Stimulated activated CD4-positive, alpha-beta T cell treated with anti-CD3 and anti-CD28 coated beads, Interleukin-4, amount 100 ng/mL, for 1 hour (primary cell): ENCODE measurements at regions not wholly inside any gene's neighbourhood (a gene's known extent, or its start where the extent isn't known, plus 50 kb on each side); places are given as distances from the start of the nearest gene placed in this dataset.

Experiments used
- DNase-seq: peaks from one replicate; pipeline ENCODE4 v3.0.0-alpha.2; 2020

- DNase-seq, result no peak
Observed at GRCh38 chr1:228899421-228899956, 164.2 kb downstream of the RHOU start.

- no peak for DNase-seq
Observed at GRCh38 chr1:228900099-228900885, 165.0 kb downstream of the RHOU start.

- DNase-seq, result no peak
Observed at GRCh38 chr1:228900886-228901392, 165.7 kb downstream of the RHOU start.

- no peak for DNase-seq
Observed at GRCh38 chr1:228901936-228902681, 166.8 kb downstream of the RHOU start.

- no peak for DNase-seq
Observed at GRCh38 chr1:228902781-228903433, 167.6 kb downstream of the RHOU start.

GRCh38 chr1:228903434-228904071 is 168.3 kb downstream of the RHOU start:
- DNase-seq, result no peak

- DNase-seq, result no peak
Observed at GRCh38 chr1:228904222-228904621, 168.9 kb downstream of the RHOU start.

- no peak for DNase-seq
Observed at GRCh38 chr1:228905701-228906101, 170.4 kb downstream of the RHOU start.

- no peak for DNase-seq
Observed at GRCh38 chr1:228906223-228906860, 171.1 kb downstream of the RHOU start.

GRCh38 chr1:228911225-228912210 is 176.2 kb downstream of the RHOU start:
- no peak for DNase-seq

- no peak for DNase-seq
Observed at GRCh38 chr1:228913626-228914414, 178.5 kb downstream of the RHOU start.

GRCh38 chr1:228914700-228915099 is 179.4 kb downstream of the RHOU start:
- no peak for DNase-seq

- no peak for DNase-seq
Observed at GRCh38 chr1:228917342-228917741, 182.1 kb downstream of the RHOU start.

GRCh38 chr1:228917755-228918154 is 182.5 kb downstream of the RHOU start:
- no peak for DNase-seq

GRCh38 chr1:228918335-228918734 is 183.1 kb downstream of the RHOU start:
- no peak for DNase-seq

GRCh38 chr1:228919914-228920313 is 184.6 kb downstream of the RHOU start:
- DNase-seq, result no peak

GRCh38 chr1:228920831-228921230 is 185.6 kb downstream of the RHOU start:
- DNase-seq, result no peak

GRCh38 chr1:228921481-228921880 is 186.2 kb downstream of the RHOU start:
- DNase-seq, result no peak

- no peak for DNase-seq
Observed at GRCh38 chr1:228922722-228923376, 187.6 kb downstream of the RHOU start.
